ENCODE measurements at regions not wholly inside any gene's neighbourhood (a gene's known extent, or its start where the extent isn't known, plus 50 kb on each side); places are given as distances from the start of the nearest gene placed in this dataset.

- no peak for DNase-seq
Observed at GRCh38 chr2:177038787-177039484, 173.7 kb upstream of the HNRNPA3 start.

GRCh38 chr2:177042311-177042710 is 170.3 kb upstream of the HNRNPA3 start:
- DNase-seq: no peak

- no peak for DNase-seq
Observed at GRCh38 chr2:177044671-177045070, 167.9 kb upstream of the HNRNPA3 start.

- DNase-seq: no peak
Observed at GRCh38 chr2:177048981-177049380, 163.6 kb upstream of the HNRNPA3 start.

- no peak for DNase-seq
Observed at GRCh38 chr2:177051278-177051677, 161.3 kb upstream of the HNRNPA3 start.

GRCh38 chr2:177052471-177052870 is 160.1 kb upstream of the HNRNPA3 start:
- no peak for DNase-seq

GRCh38 chr2:177053038-177053437 is 159.6 kb upstream of the HNRNPA3 start:
- DNase-seq: no peak

- no peak for DNase-seq
Observed at GRCh38 chr2:177053716-177054115, 158.9 kb upstream of the HNRNPA3 start.

- no peak for DNase-seq
Observed at GRCh38 chr2:177056481-177056929, 156.1 kb upstream of the HNRNPA3 start.

GRCh38 chr2:177058747-177059146 is 153.8 kb upstream of the HNRNPA3 start:
- no peak for DNase-seq

GRCh38 chr2:177059293-177059692 is 153.3 kb upstream of the HNRNPA3 start:
- DNase-seq: no peak

- DNase-seq: no peak
Observed at GRCh38 chr2:177063331-177063730, 149.3 kb upstream of the HNRNPA3 start.

- no peak for DNase-seq
Observed at GRCh38 chr2:177064422-177064821, 148.2 kb upstream of the HNRNPA3 start.

- DNase-seq: no peak
Observed at GRCh38 chr2:177068967-177069366, 143.6 kb upstream of the HNRNPA3 start.

GRCh38 chr2:177072090-177072489 is 140.5 kb upstream of the HNRNPA3 start:
- DNase-seq: no peak

- DNase-seq: no peak
Observed at GRCh38 chr2:177073611-177074010, 139.0 kb upstream of the HNRNPA3 start.

- DNase-seq: no peak
Observed at GRCh38 chr2:177074099-177074710, 138.4 kb upstream of the HNRNPA3 start.

GRCh38 chr2:177075254-177075653 is 137.3 kb upstream of the HNRNPA3 start:
- DNase-seq: no peak

- no peak for DNase-seq
Observed at GRCh38 chr2:177076636-177077179, 135.9 kb upstream of the HNRNPA3 start.

GRCh38 chr2:177077778-177078177 is 134.8 kb upstream of the HNRNPA3 start:
- no peak for DNase-seq

- peak; percentile 63 for DNase-seq
Observed at GRCh38 chr2:177078416-177078815, 134.2 kb upstream of the HNRNPA3 start.

- DNase-seq: no peak
Observed at GRCh38 chr2:177078855-177079254, 133.7 kb upstream of the HNRNPA3 start.

GRCh38 chr2:177080746-177081284 is 131.8 kb upstream of the HNRNPA3 start:
- no peak for DNase-seq

- no peak for DNase-seq
Observed at GRCh38 chr2:177084607-177085006, 128.0 kb upstream of the HNRNPA3 start.

Measured in NCI-H2029 treated with DMSO at 0.1 percent for 48 hours (cell line).